Progenitor cell of endocrine pancreas (in vitro differentiated cells): ENCODE measurements at regions not wholly inside any gene's neighbourhood (a gene's known extent, or its start where the extent isn't known, plus 50 kb on each side); places are given as distances from the start of the nearest gene placed in this dataset.

ENCODE experiments used
- DNase-seq: peaks from one replicate; pipeline ENCODE4 v3.0.0; 2021; ENCODE audit warnings: low spot score; ENCODE audit not compliant: unreplicated experiment
- H3K27ac Mint-ChIP-seq: 2 replicates; pipeline ENCODE4 v1.8.0; 2021; ENCODE audit warnings: mild to moderate bottlenecking, moderate library complexity, mixed read lengths
- H3K27me3 Mint-ChIP-seq: 2 replicates; pipeline ENCODE4 v1.8.0; 2021; ENCODE audit warnings: mixed read lengths
- H3K36me3 Mint-ChIP-seq: 2 replicates; pipeline ENCODE4 v1.8.0; 2022; ENCODE audit warnings: mixed read lengths; ENCODE audit not compliant: insufficient read depth
- H3K4me1 Mint-ChIP-seq: 2 replicates; pipeline ENCODE4 v1.8.0; 2021; ENCODE audit warnings: low read depth, mixed read lengths
- H3K4me3 Mint-ChIP-seq: 2 replicates; pipeline ENCODE4 v1.8.0; 2021; ENCODE audit warnings: low read depth, mild to moderate bottlenecking, moderate library complexity, mixed read lengths
- H3K9me3 Mint-ChIP-seq: 2 replicates; pipeline ENCODE4 v1.8.0; 2021; ENCODE audit warnings: low read depth, mixed read lengths
- CTCF ChIP-seq: fragments of 200-600 bp; sonication (generic); IDR thresholded peaks from one replicate; pipeline ENCODE4 v1.5.0; 2021; ENCODE audit warnings: antibody characterized with exemption, mild to moderate bottlenecking; ENCODE audit not compliant: unreplicated experiment

- H3K9me3 Mint-ChIP-seq = no peaks in the 10 kb centered on the region
- H3K4me1 Mint-ChIP-seq = peaks cover 3% of the 10 kb centered on the region
- TF ChIP-seq CTCF = no peak
- no peaks in the 10 kb centered on the region for H3K27me3 Mint-ChIP-seq
- no peaks in the 10 kb centered on the region for H3K36me3 Mint-ChIP-seq
- H3K27ac Mint-ChIP-seq = no peak overlapping the region
- H3K4me3 Mint-ChIP-seq = no peak overlapping the region
- DNase-seq = no peak
These were observed 198.6 kb downstream of the MMUT start for GRCh38 chr6:49264496-49264895.

DNA sequence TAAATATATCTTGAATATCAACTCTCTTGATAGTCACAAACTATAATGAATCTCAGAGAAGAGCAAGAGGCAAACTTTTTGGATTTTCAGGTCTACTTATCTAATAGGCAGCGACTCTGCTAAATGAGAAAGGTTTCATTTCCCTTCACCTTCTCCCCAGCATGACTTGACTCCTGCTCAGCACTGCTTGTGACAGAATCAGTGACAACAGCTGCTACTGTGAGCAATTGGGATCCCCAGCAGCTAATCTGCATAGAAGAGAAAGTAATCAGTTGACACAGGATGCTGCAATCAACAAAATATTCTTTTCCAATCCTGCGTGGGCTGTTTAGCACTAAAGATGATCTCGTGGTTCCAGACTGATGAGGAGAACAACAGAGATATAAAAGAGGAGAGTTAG lies 205.5 kb downstream of the MMUT start:
- H3K4me1 Mint-ChIP-seq = peaks cover 8% of the 10 kb centered on the region
- TF ChIP-seq CTCF = no peak
- H3K27me3 Mint-ChIP-seq = no peaks in the 10 kb centered on the region
- H3K4me3 Mint-ChIP-seq = no peak overlapping the region
- DNase-seq = no peak
- H3K9me3 Mint-ChIP-seq = no peaks in the 10 kb centered on the region
- no peaks in the 10 kb centered on the region for H3K36me3 Mint-ChIP-seq
- no peak overlapping the region for H3K27ac Mint-ChIP-seq

- H3K36me3 Mint-ChIP-seq = no peaks in the 10 kb centered on the region
- no peaks in the 10 kb centered on the region for H3K27me3 Mint-ChIP-seq
- no peak overlapping the region for H3K27ac Mint-ChIP-seq
- no peaks in the 10 kb centered on the region for H3K9me3 Mint-ChIP-seq
- TF ChIP-seq CTCF = no peak
- H3K4me3 Mint-ChIP-seq = no peak overlapping the region
- peaks cover 7% of the 10 kb centered on the region for H3K4me1 Mint-ChIP-seq
- no peak for DNase-seq
These were observed 207.7 kb downstream of the MMUT start for GRCh38 chr6:49255335-49255734.

DNA sequence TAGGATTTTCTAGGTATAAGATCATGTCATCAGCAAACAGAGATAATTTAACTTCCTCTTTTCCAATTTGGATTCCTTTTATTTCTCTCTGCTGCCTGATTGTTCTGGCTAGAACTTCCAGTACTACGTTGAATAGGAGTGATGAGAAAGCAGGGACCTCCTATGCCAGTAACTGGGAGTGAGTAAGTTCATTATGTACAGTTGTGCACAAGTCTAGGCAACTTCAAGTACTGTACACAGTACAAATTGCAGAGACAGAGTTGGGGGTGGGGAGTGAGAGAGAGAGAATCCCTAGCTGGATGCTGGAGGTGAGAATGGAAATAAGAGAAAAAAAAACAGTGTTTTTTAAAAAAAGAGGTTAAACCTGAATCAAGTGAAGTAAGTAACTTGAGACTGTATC lies 210.2 kb downstream of the MMUT start:
- H3K27me3 Mint-ChIP-seq = no peaks in the 10 kb centered on the region
- no peak for TF ChIP-seq CTCF
- no peaks in the 10 kb centered on the region for H3K9me3 Mint-ChIP-seq
- H3K36me3 Mint-ChIP-seq = no peaks in the 10 kb centered on the region
- H3K27ac Mint-ChIP-seq = no peak overlapping the region
- H3K4me1 Mint-ChIP-seq = peaks cover 7% of the 10 kb centered on the region
- no peak for DNase-seq
- no peak overlapping the region for H3K4me3 Mint-ChIP-seq

DNA sequence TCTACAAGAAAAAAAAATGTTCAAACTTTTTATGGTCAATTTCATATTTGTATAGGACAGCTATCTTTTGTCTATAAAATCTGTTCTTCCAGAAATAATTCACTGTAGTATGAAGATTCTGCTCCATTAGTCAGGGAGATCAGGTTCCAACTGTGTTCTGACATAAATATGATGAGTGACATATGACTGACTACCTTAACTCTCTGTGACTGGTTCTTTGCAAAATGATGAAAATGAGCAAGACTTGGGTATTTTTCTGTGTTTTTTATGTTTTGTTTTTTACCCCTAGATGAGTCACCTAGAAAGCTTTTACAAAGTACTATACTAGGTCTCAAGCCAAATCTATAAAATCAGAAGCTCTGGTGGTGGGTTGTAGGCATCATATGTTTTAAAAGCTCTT lies 229.6 kb downstream of the MMUT start:
- Mint-ChIP-seq H3K36me3 (no peaks in the 10 kb centered on the region), H3K27ac (no peak overlapping the region), H3K9me3 (peaks cover 5% of the 10 kb centered on the region), H3K4me3 (no peak overlapping the region), H3K27me3 (no peaks in the 10 kb centered on the region), H3K4me1 (no peaks in the 10 kb centered on the region)
- TF ChIP-seq CTCF = no peak
- no peak for DNase-seq
